H1 (cell line): ENCODE measurements at regions not wholly inside any gene's neighbourhood (a gene's known extent, or its start where the extent isn't known, plus 50 kb on each side); places are given as distances from the start of the nearest gene placed in this dataset.

Source experiments
- CTCF ChIA-PET: fragments of 300-600 bp; sonication (Branson Sonifier 250); formaldehyde crosslinking; loops from one replicate; lab custom pipeline; 2021; ENCODE audit not compliant: partially characterized antibody; lab: Charles Lee
- POLR2A ChIA-PET: fragments of 300-600 bp; sonication (Branson Sonifier 250); formaldehyde crosslinking; loops from one replicate; lab custom pipeline; 2021; ENCODE audit warnings: inconsistent platforms; ENCODE audit not compliant: partially characterized antibody; lab: Charles Lee
- DNase-seq, 2 experiments: peaks; one replicate each; pipeline versions ENCODE4 v3.0.0 to v3.0.0-alpha.2; 2010 to 2022; ENCODE audit warnings: low spot score in 2 of 2, low read depth in 1 of 2, mixed read lengths in 1 of 2
- FAIRE-seq: peaks from 2 replicates; lab custom pipeline; 2011; peaks lifted over from hg19 to GRCh38; lab: Jason Lieb, UNC
- H2AFZ ChIP-seq: 2 replicates; pipeline ENCODE4 v1.8.1; 2012; ENCODE audit warnings: low read length, inconsistent platforms
- H2AK5ac ChIP-seq: 2 replicates; pipeline ENCODE4 v1.6.1; 2013; ENCODE audit warnings: low read depth, low read length
- H2BK120ac ChIP-seq: replicated peaks from 2 replicates; pipeline ENCODE3; 2013; ENCODE audit warnings: low read depth, low read length, inconsistent platforms
- H2BK12ac ChIP-seq: 2 replicates; pipeline ENCODE4 v1.6.1; 2013; ENCODE audit warnings: low read depth, low read length
- H2BK15ac ChIP-seq: 2 replicates; pipeline ENCODE4 v1.6.1; 2013; ENCODE audit warnings: low read length
- H2BK20ac ChIP-seq: 2 replicates; pipeline ENCODE4 v1.6.1; 2013; ENCODE audit warnings: low read length
- H2BK5ac ChIP-seq: 2 replicates; pipeline ENCODE4 v1.6.1; 2013; ENCODE audit warnings: low read depth, low read length
- H3K14ac ChIP-seq: 2 replicates; pipeline ENCODE4 v1.6.1; 2013; ENCODE audit warnings: inconsistent platforms; ENCODE audit not compliant: insufficient read length
- H3K18ac ChIP-seq: 2 replicates; pipeline ENCODE4 v1.6.1; 2013; ENCODE audit warnings: low read length; ENCODE audit errors: extremely low read depth
- H3K23ac ChIP-seq: 2 replicates; pipeline ENCODE4 v1.6.1; 2013; ENCODE audit warnings: inconsistent platforms; ENCODE audit not compliant: insufficient read length
- H3K23me2 ChIP-seq: 2 replicates; pipeline ENCODE4 v1.6.1; 2013; ENCODE audit warnings: low read depth, low read length
- H3K27ac ChIP-seq: 2 replicates; pipeline ENCODE4 v1.6.1; 2011; ENCODE audit warnings: low read depth, low read length, inconsistent platforms
- H3K27me3 ChIP-seq, 4 experiments: replicated peaks in 1 of 4; 1 replicate in 1 of 4; 2 replicates in 3 of 4; pipeline versions ENCODE4 v1.6.1 to v1.8.1; 2011 to 2013; ENCODE audit warnings: low read length in 3 of 4, mild to moderate bottlenecking in 3 of 4, inconsistent platforms in 2 of 4, mixed read lengths in 2 of 4, moderate library complexity in 1 of 4; ENCODE audit not compliant: control insufficient read depth in 3 of 4, insufficient read depth in 3 of 4; ENCODE audit errors: extremely low read depth in 1 of 4
- H3K36me3 ChIP-seq, 4 experiments: 2 replicates each; pipeline versions ENCODE4 v1.6.1 to v1.8.1; 2011 to 2013; ENCODE audit warnings: mild to moderate bottlenecking in 4 of 4, low read length in 3 of 4, moderate library complexity in 2 of 4, control low read depth in 1 of 4, inconsistent platforms in 1 of 4; ENCODE audit not compliant: insufficient read depth in 4 of 4, control insufficient read depth in 2 of 4
- H3K4ac ChIP-seq: replicated peaks from 2 replicates; pipeline ENCODE3; 2013; ENCODE audit warnings: low read length, low read depth, mixed read lengths, inconsistent platforms; ENCODE audit not compliant: insufficient read length
- H3K4me1 ChIP-seq, 4 experiments: replicated peaks in 1 of 4; 1 replicate in 1 of 4; 2 replicates in 3 of 4; pipeline versions ENCODE4 v1.6.1 to v1.8.1; 2011 to 2013; ENCODE audit warnings: low read length in 3 of 4, inconsistent platforms in 2 of 4, mixed read lengths in 1 of 4; ENCODE audit not compliant: insufficient read depth in 4 of 4, control insufficient read depth in 3 of 4
- H3K4me2 ChIP-seq, 2 experiments: 2 replicates each; pipeline versions ENCODE4 v1.6.1 to v1.8.1; 2011 to 2013; ENCODE audit warnings: low read depth in 2 of 2, low read length in 2 of 2, control low read depth in 1 of 2, inconsistent platforms in 1 of 2, mild to moderate bottlenecking in 1 of 2; ENCODE audit not compliant: insufficient read depth in 1 of 2
- H3K4me3 ChIP-seq, 4 experiments: fragments of 200-600, 300-600 bp in 1 of 4; sonication (generic), shearing (Covaris generic), sonication (Bioruptor Twin) in 1 of 4; 2 replicates each; pipeline versions ENCODE4 v1.5.1 to v1.8.1; 2011 to 2016; ENCODE audit warnings: low read length in 4 of 4, low read depth in 3 of 4, control low read depth in 2 of 4, inconsistent platforms in 2 of 4, mild to moderate bottlenecking in 2 of 4, mixed read lengths in 1 of 4, moderate library complexity in 1 of 4; ENCODE audit not compliant: insufficient read depth in 2 of 4; ENCODE audit errors: extremely low read depth in 1 of 4
- H3K56ac ChIP-seq: replicated peaks from 2 replicates; pipeline ENCODE3; 2013; ENCODE audit warnings: low read depth, mild to moderate bottlenecking, mixed read lengths, low read length, inconsistent platforms; ENCODE audit not compliant: insufficient read length
- H3K79me1 ChIP-seq: 2 replicates; pipeline ENCODE4 v1.6.1; 2013; ENCODE audit warnings: low read depth, low read length, control low read depth
- H3K79me2 ChIP-seq, 2 experiments: 2 replicates each; pipeline versions ENCODE4 v1.6.1 to v1.8.1; 2012 to 2013; ENCODE audit warnings: low read length in 2 of 2, mild to moderate bottlenecking in 2 of 2, inconsistent platforms in 1 of 2; ENCODE audit not compliant: insufficient read depth in 2 of 2, control insufficient read depth in 1 of 2
- H3K9ac ChIP-seq, 4 experiments: replicated peaks in 1 of 4; 1 replicate in 1 of 4; 2 replicates in 3 of 4; pipeline versions ENCODE4 v1.6.1 to v1.8.1; 2011 to 2013; ENCODE audit warnings: low read depth in 3 of 4, low read length in 3 of 4, control low read depth in 2 of 4, mild to moderate bottlenecking in 2 of 4, moderate library complexity in 2 of 4, inconsistent platforms in 1 of 4; ENCODE audit errors: extremely low read depth in 1 of 4
- H3K9me3 ChIP-seq, 2 experiments: 2 replicates each; pipeline versions ENCODE4 v1.6.1 to v1.8.1; 2012 to 2013; ENCODE audit warnings: mild to moderate bottlenecking in 2 of 2, moderate library complexity in 2 of 2, control low read depth in 1 of 2, inconsistent platforms in 1 of 2, low read depth in 1 of 2, low read length in 1 of 2, mixed read lengths in 1 of 2; ENCODE audit not compliant: insufficient read depth in 2 of 2
- H4K20me1 ChIP-seq, 2 experiments: replicated peaks in 1 of 2; 2 replicates each; pipeline versions ENCODE3 to v1.8.1; 2011 to 2013; ENCODE audit warnings: inconsistent platforms in 2 of 2, low read length in 2 of 2, mild to moderate bottlenecking in 1 of 2; ENCODE audit not compliant: insufficient read depth in 2 of 2, control insufficient read depth in 1 of 2
- H4K5ac ChIP-seq: 2 replicates; pipeline ENCODE4 v1.6.1; 2013; ENCODE audit warnings: low read length, low read depth, mixed read lengths, inconsistent platforms; ENCODE audit not compliant: insufficient read length
- H4K8ac ChIP-seq: 2 replicates; pipeline ENCODE4 v1.8.0; 2013; ENCODE audit warnings: mild to moderate bottlenecking, moderate library complexity, low read length, inconsistent platforms; ENCODE audit not compliant: insufficient read depth; ENCODE audit errors: extremely low read depth
- H4K91ac ChIP-seq: replicated peaks from 2 replicates; pipeline ENCODE3; 2013; ENCODE audit warnings: low read length, mixed read lengths, inconsistent platforms; ENCODE audit not compliant: insufficient read length
- CEBPB ChIP-seq: IDR thresholded peaks from 2 replicates; pipeline ENCODE4 v1.6.1; 2012; ENCODE audit warnings: low read depth, low read length
- CHD1 ChIP-seq: IDR thresholded peaks from 2 replicates; pipeline ENCODE4 v1.6.1; 2012; ENCODE audit warnings: low read depth, low read length, improper control_type of control experiment
- PHF8 ChIP-seq: fragments of 200-600 bp; sonication (generic); conservative IDR thresholded peaks from 2 replicates; pipeline ENCODE4 v1.7.1; 2012; ENCODE audit warnings: low read depth, mild to moderate bottlenecking, inconsistent platforms, low read length, moderate library complexity
- WGBS, 2 experiments: shearing (Covaris generic) in 1 of 2; methylation state at CpG; one replicate each; pipeline versions ENCODE4 v1.1.6 to v1.1.7; 2013 to 2015; ENCODE audit warnings: low lambda C conversion rate in 2 of 2, mixed read lengths in 2 of 2, inconsistent platforms in 1 of 2, low coverage in 1 of 2, missing lambda C conversion rate in 1 of 2; ENCODE audit not compliant: insufficient replicate concordance in 2 of 2, insufficient coverage in 1 of 2, insufficient read length in 1 of 2; ENCODE audit errors: extremely low coverage in 1 of 2, missing lambda C conversion rate in 1 of 2; 5-methylcytosine and 5-hydroxymethylcytosine counted together

DNA sequence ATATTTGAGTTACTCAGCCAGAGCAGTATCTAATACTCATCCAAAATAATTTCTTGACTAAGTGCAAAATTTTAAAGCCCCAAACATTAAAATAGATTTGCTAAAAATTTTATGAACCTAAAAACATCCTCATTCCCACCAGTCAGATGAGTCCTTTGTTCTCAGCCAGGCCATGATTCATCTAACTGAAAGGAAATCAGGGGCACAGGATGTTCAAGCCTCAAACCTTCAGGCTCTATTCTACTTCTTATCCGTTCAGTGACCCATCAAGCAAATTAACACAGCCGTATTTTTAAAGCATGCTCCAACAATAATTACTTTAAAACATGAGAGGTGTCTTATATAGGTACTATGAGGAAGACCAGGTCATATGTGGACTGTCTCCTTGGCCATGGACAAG is 176.5 kb upstream of the MON1B start:
- no peak overlapping the region for H3K18ac ChIP-seq
- FAIRE-seq: no peak
- H3K23ac ChIP-seq: no peak overlapping the region
- no peak overlapping the region for H2BK12ac ChIP-seq
- no peak overlapping the region for H3K4me2 ChIP-seq
- ChIA-PET POLR2A (no interaction called here), CTCF (no interaction called here)
- no peaks in the 10 kb centered on the region for H3K9me3 ChIP-seq
- H3K56ac ChIP-seq: no peak overlapping the region
- H2AFZ ChIP-seq: no peak overlapping the region
- H3K36me3 ChIP-seq: no peaks in the 10 kb centered on the region
- H2BK20ac ChIP-seq: no peak overlapping the region
- H2BK120ac ChIP-seq: no peak overlapping the region
- H4K5ac ChIP-seq: no peak overlapping the region
- H3K4me3 ChIP-seq: no peak overlapping the region
- no peaks in the 10 kb centered on the region for H3K4me1 ChIP-seq
- no peak overlapping the region for H4K8ac ChIP-seq
- H3K79me2 ChIP-seq: no peaks in the 10 kb centered on the region
- no peak overlapping the region for H4K91ac ChIP-seq
- H3K4ac ChIP-seq: no peak overlapping the region
- H2AK5ac ChIP-seq: no peak overlapping the region
- no peak overlapping the region for H3K9ac ChIP-seq
- no peaks in the 10 kb centered on the region for H3K79me1 ChIP-seq
- H3K14ac ChIP-seq: no peak overlapping the region
- no peak overlapping the region for H2BK5ac ChIP-seq
- H2BK15ac ChIP-seq: no peak overlapping the region
- no peaks in the 10 kb centered on the region for H3K23me2 ChIP-seq
- H3K27ac ChIP-seq: no peak overlapping the region
- no peaks in the 10 kb centered on the region for H4K20me1 ChIP-seq
- H3K27me3 ChIP-seq: no peaks in the 10 kb centered on the region
- no peak for DNase-seq
- 82% methylated on average over 2 of the region's 2 CpGs; no CpG with 5 or more reads in 1 of the 2 experiments for WGBS, 2 experiments
- TF ChIP-seq PHF8 (no peak), CHD1 (no peak), CEBPB (no peak)
- TF ChIP-seq, all 59 proteins: peak for 0
